SK-N-MC (cell line): ENCODE measurements at regions not wholly inside any gene's neighbourhood (a gene's known extent, or its start where the extent isn't known, plus 50 kb on each side); places are given as distances from the start of the nearest gene placed in this dataset.

Experiments
- EZH2 ChIP-seq: fragments of 200-600 bp; sonication (generic); IDR thresholded peaks from one replicate; pipeline ENCODE4 v1.6.1; 2017; ENCODE audit warnings: antibody characterized with exemption
- FOXP2 ChIP-seq: optimal IDR thresholded peaks from 2 replicates; pipeline ENCODE3; 2011; ENCODE audit warnings: mild to moderate bottlenecking, moderate library complexity; ENCODE audit not compliant: insufficient read depth; ENCODE audit errors: extremely low read length, control extremely low read depth
- POLR2AphosphoS5 ChIP-seq: IDR thresholded peaks from 2 replicates; pipeline ENCODE4 v1.6.1; 2012; ENCODE audit warnings: mild to moderate bottlenecking, low read depth, low read length, borderline replicate concordance

DNA sequence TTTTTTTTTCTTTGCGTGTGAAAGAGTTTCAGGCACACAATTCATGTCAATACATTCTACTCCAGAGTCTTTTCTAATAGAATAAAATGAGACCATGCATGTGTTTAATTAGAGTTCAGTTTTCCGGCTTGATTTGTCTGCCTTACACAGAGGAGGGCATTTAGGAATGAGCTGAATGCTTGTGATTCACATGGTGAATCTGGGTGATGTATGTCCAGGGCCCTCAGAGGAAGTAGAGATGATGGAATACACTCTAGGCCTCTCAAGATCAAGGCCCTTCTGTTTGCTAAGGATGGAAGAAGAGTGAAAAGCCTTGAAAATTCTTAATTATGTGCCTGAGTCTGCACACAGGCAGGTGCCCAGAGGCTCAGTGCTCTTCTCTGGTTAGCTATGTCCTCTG is 71.0 kb upstream of the CYRIA start:
- no peak for TF ChIP-seq FOXP2
- no peak for TF ChIP-seq POLR2AphosphoS5
- TF ChIP-seq EZH2: no peak
